ENCODE measurements at regions not wholly inside any gene's neighbourhood (a gene's known extent, or its start where the extent isn't known, plus 50 kb on each side); places are given as distances from the start of the nearest gene placed in this dataset.

- no peak for DNase-seq (ENCODE audit: low spot score)
These were observed 274.8 kb downstream of the CTTN start for GRCh38 chr11:70672991-70673653.

- no peak for DNase-seq (ENCODE audit: low spot score)
These were observed 276.3 kb downstream of the CTTN start for GRCh38 chr11:70674605-70675004.

GRCh38 chr11:70675697-70676374 lies 277.5 kb downstream of the CTTN start:
- no peak for DNase-seq (ENCODE audit: low spot score)

GRCh38 chr11:70677232-70677916 lies 279.0 kb downstream of the CTTN start:
- no peak for DNase-seq (ENCODE audit: low spot score)

GRCh38 chr11:70678931-70679900 lies 280.9 kb downstream of the CTTN start:
- DNase-seq (ENCODE audit: low spot score): no peak

- DNase-seq (ENCODE audit: low spot score): no peak
These were observed 282.5 kb downstream of the CTTN start for GRCh38 chr11:70680781-70681281.

- no peak for DNase-seq (ENCODE audit: low spot score)
These were observed 283.7 kb downstream of the CTTN start for GRCh38 chr11:70682056-70682455.

- no peak for DNase-seq (ENCODE audit: low spot score)
These were observed 284.4 kb downstream of the CTTN start for GRCh38 chr11:70682760-70683159.

GRCh38 chr11:70687716-70688115 lies 289.4 kb downstream of the CTTN start:
- DNase-seq (ENCODE audit: low spot score): no peak

GRCh38 chr11:70688142-70688541 lies 289.8 kb downstream of the CTTN start:
- no peak for DNase-seq (ENCODE audit: low spot score)

GRCh38 chr11:70689764-70690163 lies 291.4 kb downstream of the CTTN start:
- DNase-seq (ENCODE audit: low spot score): no peak

- DNase-seq (ENCODE audit: low spot score): no peak
These were observed 293.8 kb downstream of the CTTN start for GRCh38 chr11:70692131-70692530.

GRCh38 chr11:70694371-70694770 lies 296.0 kb downstream of the CTTN start:
- DNase-seq (ENCODE audit: low spot score): no peak

GRCh38 chr11:70695086-70695960 lies 297.0 kb downstream of the CTTN start:
- DNase-seq (ENCODE audit: low spot score): peak; percentile 10

- DNase-seq (ENCODE audit: low spot score): no peak
These were observed 297.7 kb downstream of the CTTN start for GRCh38 chr11:70696076-70696475.

GRCh38 chr11:70696564-70696963 lies 298.2 kb downstream of the CTTN start:
- no peak for DNase-seq (ENCODE audit: low spot score)

GRCh38 chr11:70697701-70698100 lies 299.4 kb downstream of the CTTN start:
- no peak for DNase-seq (ENCODE audit: low spot score)

GRCh38 chr11:70698871-70699270 lies 300.5 kb downstream of the CTTN start:
- no peak for DNase-seq (ENCODE audit: low spot score)

- DNase-seq (ENCODE audit: low spot score): no peak
These were observed 301.2 kb downstream of the CTTN start for GRCh38 chr11:70699294-70700221.

Measured in umbilical cord (tissue), 1 donor.